NCI-H345 treated with DMSO at 0.1 percent for 48 hours (cell line): ENCODE measurements at regions not wholly inside any gene's neighbourhood (a gene's known extent, or its start where the extent isn't known, plus 50 kb on each side); places are given as distances from the start of the nearest gene placed in this dataset.
A peak's percentile ranks its signal among the peaks of the same experiment; 100 is the strongest.

Source experiments
- DNase-seq: peaks from one replicate; lab custom pipeline; 2025; ENCODE audit not compliant: unreplicated experiment; lab: John Stamatoyannopoulos, UW

DNA sequence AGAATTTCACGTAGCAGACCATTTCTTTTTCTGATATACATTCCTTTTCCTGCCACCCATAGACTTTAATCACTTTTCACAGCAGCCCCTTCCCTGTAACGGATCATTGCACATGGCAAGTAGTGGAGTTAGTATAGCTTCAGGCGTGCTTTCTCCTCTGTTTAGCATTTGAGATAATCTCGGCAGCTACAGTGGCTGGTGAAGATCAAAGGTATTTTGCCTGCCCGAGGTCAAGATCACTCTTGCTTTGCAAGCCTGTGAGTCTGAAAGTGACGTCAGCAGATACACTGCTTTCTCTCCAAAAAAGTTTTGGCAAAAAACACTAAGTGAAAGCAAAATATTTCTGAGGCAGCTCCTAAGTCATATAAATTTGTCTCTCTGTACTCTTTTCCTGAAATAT lies 260.0 kb downstream of the NDFIP2 start:
- no peak for DNase-seq

DNA sequence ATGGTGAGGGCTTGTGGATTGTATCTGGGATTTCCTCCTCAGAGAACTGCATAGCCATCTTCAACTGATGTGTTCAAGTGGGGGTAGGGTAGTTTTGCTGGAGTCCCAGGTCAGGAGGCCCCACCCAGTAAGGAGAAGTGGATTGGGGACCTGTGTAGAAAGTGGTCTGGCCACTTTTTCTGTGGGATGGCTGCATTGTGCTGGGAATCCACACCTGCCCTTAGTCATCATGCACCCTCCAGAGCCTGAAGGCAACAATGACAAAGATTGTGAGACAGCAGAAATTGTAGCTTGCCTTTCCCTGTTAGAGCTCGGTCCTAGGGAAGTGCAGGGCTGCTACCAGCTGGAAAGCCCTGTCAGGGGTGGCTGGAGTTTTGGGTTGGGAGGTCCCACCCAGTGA lies 255.4 kb downstream of the NDFIP2 start:
- no peak for DNase-seq

DNA sequence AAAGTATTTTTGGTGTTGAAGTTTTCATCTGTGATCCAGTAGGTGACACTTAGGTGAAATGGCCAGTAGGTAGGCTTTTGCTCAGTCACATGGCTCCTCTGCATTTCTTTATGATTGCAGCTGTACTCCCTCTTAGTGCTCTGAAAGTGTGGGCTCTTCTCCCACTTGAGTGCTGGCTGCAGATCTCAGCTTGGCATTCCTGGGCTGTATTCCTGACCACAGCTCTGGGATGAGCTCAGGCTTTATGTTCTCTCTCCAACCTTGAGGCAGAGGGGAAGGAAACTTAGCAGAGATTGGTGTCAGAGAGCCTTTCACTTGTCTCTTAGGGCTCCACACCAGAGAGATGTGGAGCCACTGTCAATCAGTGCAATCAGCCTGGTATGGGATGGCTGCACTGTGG lies 254.3 kb downstream of the NDFIP2 start:
- DNase-seq: no peak

DNA sequence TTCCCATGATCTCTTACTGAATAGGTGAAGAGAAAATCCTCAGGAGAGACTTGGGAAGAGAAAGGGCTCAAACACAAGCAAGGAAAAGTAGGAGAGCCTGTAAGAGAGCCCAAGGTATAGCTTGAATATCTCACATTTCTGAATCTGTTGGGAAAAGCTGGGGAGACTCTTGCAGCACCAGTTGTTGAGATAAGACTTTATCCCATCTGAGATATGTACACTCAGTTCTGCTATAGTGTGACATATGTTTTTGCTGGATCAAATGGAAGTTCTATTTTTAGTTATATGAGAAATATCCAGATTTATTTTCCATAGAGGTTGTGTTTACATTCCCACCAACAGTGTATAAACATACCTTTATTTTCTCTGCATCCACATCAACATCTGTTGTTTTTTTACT lies 246.1 kb downstream of the NDFIP2 start:
- no peak for DNase-seq

- no peak for DNase-seq
Observed at GRCh38 chr13:79725841-79726240, 244.9 kb downstream of the NDFIP2 start.

- no peak for DNase-seq
Observed at GRCh38 chr13:79724348-79725103, 243.6 kb downstream of the NDFIP2 start.

GRCh38 chr13:79723519-79724024 lies 242.6 kb downstream of the NDFIP2 start:
- no peak for DNase-seq

GRCh38 chr13:79722885-79723445 lies 242.0 kb downstream of the NDFIP2 start:
- DNase-seq: no peak

DNA sequence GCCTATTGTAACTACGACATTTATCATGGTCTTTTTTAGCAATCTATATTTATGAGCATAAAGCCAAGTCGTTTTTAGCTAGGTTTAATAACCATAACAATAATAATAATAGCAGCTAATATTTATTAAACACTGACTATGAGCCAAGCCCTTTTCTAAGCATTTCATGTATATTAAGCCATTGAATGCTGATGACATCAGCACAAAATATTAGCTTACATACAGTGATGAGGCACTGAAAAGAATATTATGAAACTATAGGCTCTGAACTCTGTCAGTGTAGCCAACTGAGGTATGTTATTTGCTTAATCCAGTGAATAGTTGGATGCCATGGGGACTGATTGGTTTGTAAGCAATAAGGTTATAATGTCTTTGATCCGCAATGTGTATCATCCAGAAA lies 235.2 kb downstream of the NDFIP2 start:
- no peak for DNase-seq

DNA sequence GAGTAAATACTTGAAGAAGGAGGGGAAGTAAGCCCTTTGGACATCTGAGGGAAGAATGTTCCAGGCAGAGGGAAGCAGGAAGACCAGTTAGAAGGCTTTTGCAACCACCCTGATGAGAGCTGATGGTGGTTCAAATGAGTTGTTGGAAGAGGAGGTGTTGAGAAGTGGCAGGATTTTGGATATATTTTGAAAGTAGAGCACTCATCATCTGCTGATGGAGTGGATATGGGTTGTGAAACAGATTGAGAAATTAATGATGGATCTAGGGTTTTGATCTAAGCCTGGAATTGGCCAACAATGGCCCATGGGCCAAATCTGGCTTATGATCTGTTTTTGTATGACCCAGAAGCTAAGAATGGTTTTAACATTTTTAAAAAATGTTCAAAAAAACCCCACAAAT lies 230.7 kb downstream of the NDFIP2 start:
- no peak for DNase-seq

GRCh38 chr13:79710376-79710775 lies 229.4 kb downstream of the NDFIP2 start:
- DNase-seq: no peak

DNA sequence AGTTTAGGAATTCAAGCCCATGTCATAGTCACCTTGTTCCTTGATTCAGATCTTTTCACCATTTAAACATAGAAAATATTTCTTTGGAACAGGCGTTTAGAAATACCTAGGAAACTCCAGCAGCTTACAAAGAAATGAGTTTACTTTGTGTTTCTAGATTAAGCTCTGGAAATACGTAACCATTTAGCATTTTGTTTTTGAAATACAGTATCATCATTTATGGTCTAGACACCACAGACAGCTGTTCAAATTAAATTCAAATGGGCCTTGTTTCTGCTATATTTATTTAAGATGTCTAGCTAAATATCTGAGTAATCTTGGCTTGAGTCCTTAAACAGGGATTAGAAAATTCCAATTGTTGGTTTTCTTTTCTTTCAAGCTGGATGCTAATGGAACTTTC lies 228.5 kb downstream of the NDFIP2 start:
- DNase-seq: no peak

DNA sequence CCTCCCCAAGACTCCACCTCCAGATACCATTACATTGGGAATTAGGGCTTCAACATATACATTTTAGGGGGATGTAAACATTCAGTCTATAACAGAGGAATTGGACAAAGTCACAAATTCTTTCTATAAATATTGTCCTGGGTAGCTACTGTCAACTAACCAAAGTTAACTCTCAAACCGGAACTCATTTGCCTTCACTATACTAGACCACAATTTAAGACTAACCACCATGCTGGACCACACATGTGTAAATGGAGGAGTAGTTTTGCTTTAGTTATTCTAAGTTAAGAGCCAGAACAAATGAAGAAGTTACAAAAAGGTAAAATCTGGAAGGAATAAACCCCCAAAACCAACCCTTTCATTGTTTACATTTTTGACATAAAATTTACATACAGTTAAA lies 222.8 kb downstream of the NDFIP2 start:
- DNase-seq: no peak

DNA sequence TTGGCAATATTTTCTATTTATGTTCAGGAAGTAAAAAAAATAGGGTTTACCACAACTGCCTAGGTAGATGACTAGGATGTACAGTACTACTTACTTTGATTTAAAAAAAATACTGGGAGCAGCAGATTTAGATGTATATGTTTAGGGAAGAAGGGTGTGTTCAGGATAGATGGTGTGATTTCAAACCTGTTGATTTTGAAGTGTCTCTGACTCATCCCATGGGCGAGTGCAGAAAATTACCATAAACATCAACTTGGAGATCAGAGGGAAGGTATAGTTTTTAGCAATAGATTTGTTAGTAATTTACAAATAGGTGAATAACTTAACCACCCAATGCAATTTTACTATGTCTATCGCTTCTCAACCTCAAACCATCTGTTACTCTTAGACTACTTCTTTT lies 214.8 kb downstream of the NDFIP2 start:
- DNase-seq: no peak

- no peak for DNase-seq
Observed at GRCh38 chr13:79692846-79693245, 211.9 kb downstream of the NDFIP2 start.

GRCh38 chr13:79691826-79692225 lies 210.9 kb downstream of the NDFIP2 start:
- DNase-seq: no peak

- no peak for DNase-seq
Observed at GRCh38 chr13:79688741-79689140, 207.8 kb downstream of the NDFIP2 start.

GRCh38 chr13:79686441-79686840 lies 205.5 kb downstream of the NDFIP2 start:
- DNase-seq: no peak

- no peak for DNase-seq
Observed at GRCh38 chr13:79684371-79684770, 203.4 kb downstream of the NDFIP2 start.

GRCh38 chr13:79682164-79682563 lies 201.2 kb downstream of the NDFIP2 start:
- no peak for DNase-seq

GRCh38 chr13:79681069-79681468 lies 200.1 kb downstream of the NDFIP2 start:
- no peak for DNase-seq

- DNase-seq: no peak
Observed at GRCh38 chr13:79680485-79680884, 199.5 kb downstream of the NDFIP2 start.

- peak; percentile 37 for DNase-seq
Observed at GRCh38 chr13:79679334-79679733, 198.4 kb downstream of the NDFIP2 start.
